Thyroid gland (tissue), 4 donors: ENCODE measurements at regions not wholly inside any gene's neighbourhood (a gene's known extent, or its start where the extent isn't known, plus 50 kb on each side); places are given as distances from the start of the nearest gene placed in this dataset.
"Not testable (repeated sequence)": the region's sequence is repeated elsewhere in the genome, so short reads cannot be mapped to it uniquely, and the experiment has no call there.

Experiments
- DNase-seq, 2 donors: peaks; one replicate each; pipeline ENCODE4 v3.0.0-alpha.2; 2019
- H3K27ac ChIP-seq, 3 donors: fragments of 200-600 bp; sonication (generic); 1 replicate in 2 of 3; 2 replicates in 1 of 3; pipeline ENCODE4 v1.5.1; 2016 to 2019; ENCODE audit warnings: mild to moderate bottlenecking in 1 of 3, moderate library complexity in 1 of 3
- H3K27me3 ChIP-seq: fragments of 200-600 bp; sonication (generic); one replicate; pipeline ENCODE4 v1.5.1; 2019
- H3K36me3 ChIP-seq, 2 donors: fragments of 200-600 bp; sonication (generic); one replicate each; pipeline ENCODE4 v1.5.1; 2016 to 2019
- H3K4me1 ChIP-seq, 2 donors: fragments of 200-600 bp; sonication (generic); one replicate each; pipeline ENCODE4 v1.5.1; 2017 to 2019
- H3K4me3 ChIP-seq, 3 donors: fragments of 200-600 bp; sonication (generic); replicated peaks in 1 of 3; 1 replicate in 2 of 3; 2 replicates in 1 of 3; pipeline ENCODE4 v1.5.1; 2016; ENCODE audit warnings: mild to moderate bottlenecking in 1 of 3
- H3K9me3 ChIP-seq: fragments of 200-600 bp; sonication (generic); one replicate; pipeline ENCODE4 v1.5.1; 2017
- CTCF ChIP-seq, 6 experiments: fragments of 200-600 bp in 3 of 6; fragments of 450-650 bp in 3 of 6; sonication (generic) in 3 of 6; IDR thresholded peaks; one replicate each; pipeline ENCODE4 v1.5.1; 2016 to 2019; ENCODE audit warnings: antibody characterized with exemption in 6 of 6, mild to moderate bottlenecking in 2 of 6, inconsistent platforms in 1 of 6, moderate library complexity in 1 of 6
- POLR2A ChIP-seq, 2 donors: fragments of 450-650 bp; IDR thresholded peaks; one replicate each; pipeline ENCODE4 v1.6.1; 2017; ENCODE audit warnings: antibody characterized with exemption in 2 of 2, mild to moderate bottlenecking in 2 of 2, moderate library complexity in 1 of 2
- WGBS, 2 donors: methylation state at CpG; one replicate each; pipeline ENCODE4 v1.1.5; 2017; 5-methylcytosine and 5-hydroxymethylcytosine counted together
- intact Hi-C: fragments of 100-400 bp; cut with DNase I; formaldehyde crosslinking; loops from one replicate; pipeline ENCODE4 v1.15.1; 2023

DNA sequence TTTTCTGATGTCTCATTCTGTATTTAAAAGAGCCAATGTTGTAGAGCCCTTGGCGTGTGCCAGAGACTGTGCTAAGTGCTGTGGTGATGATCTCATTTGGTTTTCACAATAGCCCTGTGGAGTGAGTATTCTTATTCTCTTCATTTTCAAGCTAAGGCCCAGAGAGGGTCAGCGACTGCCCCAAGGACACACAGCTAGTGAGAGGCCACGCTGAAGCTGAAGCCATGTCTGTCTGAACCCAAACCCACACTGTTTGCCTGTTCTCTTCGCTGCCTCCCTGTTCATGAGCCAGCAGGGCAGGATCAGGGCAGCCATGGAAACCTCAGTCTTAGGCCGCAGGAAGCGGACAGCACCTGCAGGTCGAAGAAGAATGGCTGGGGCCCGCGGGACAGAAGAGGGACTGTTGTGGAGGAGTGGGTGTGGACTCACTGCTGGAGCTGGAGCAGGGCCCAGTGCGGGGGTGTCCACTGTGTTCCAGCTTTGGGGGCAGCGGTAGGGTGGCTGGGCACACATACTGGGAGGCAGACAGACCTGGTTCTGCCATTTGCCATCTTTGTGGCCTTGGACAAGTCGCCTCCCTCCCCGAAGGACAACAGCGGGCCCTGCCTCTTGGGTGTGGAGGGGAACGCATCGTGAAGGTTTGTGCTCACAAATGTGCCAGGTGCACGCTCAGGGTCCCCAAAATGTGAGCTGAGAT, 257.9 kb upstream of the MVB12B start:
- Histone ChIP-seq H3K4me1 (no peaks in the 10 kb centered on the region), H3K27ac (no peak overlapping the region), H3K36me3 (no peaks in the 10 kb centered on the region), H3K9me3 (no peaks in the 10 kb centered on the region), H3K4me3 (no peak overlapping the region), H3K27me3 (no peaks in the 10 kb centered on the region)
- DNase-seq = no peak
- TF ChIP-seq POLR2A (IDR thresholded peaks at IDR 0.05) (no peak), CTCF (IDR thresholded peaks at IDR 0.05) (no peak)
- 85 to 86% methylated on average over 16 to 17 of the region's 17 CpGs for WGBS, 2 donors
- intact Hi-C loops = no loop called here

DNA sequence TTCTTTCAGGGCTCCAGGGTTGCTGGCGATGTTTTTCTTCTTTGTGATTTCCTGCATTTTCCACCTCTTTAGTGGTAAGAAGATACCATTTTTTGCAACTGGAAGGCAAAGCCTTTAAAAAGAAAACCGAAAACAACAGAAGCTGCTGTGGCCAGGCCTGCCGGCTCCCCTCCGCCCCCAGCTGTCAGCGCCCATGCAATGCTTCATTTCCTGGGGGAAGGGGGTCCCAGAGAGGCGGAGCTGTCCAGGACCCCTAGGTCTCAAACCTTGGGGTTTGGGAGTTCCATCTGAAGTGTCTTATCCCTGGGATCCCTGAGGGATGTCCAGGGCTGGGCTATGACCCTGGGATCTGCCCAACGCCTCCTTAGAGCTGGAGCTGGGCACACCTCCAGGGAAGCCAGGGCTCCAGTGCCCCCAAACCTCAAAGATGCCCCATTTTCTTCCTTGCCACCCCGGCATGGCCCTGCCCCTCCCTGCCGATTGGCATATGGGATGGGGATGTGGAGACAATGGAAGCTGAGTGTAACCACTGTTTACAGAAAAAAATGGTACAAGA, 257.2 kb upstream of the MVB12B start:
- no peak overlapping the region for H3K4me3 ChIP-seq
- H3K27me3 ChIP-seq = no peaks in the 10 kb centered on the region
- no peaks in the 10 kb centered on the region for H3K4me1 ChIP-seq
- 55 to 71% methylated on average over 8 to 9 of the region's 9 CpGs for WGBS, 2 donors
- intact Hi-C loops = no loop called here
- H3K9me3 ChIP-seq = no peaks in the 10 kb centered on the region
- no peaks in the 10 kb centered on the region for H3K36me3 ChIP-seq
- H3K27ac ChIP-seq = no peak overlapping the region
- no peak for TF ChIP-seq POLR2A (IDR thresholded peaks at IDR 0.05)
- TF ChIP-seq CTCF (IDR thresholded peaks at IDR 0.05) = no peak
- no peak for DNase-seq

DNA sequence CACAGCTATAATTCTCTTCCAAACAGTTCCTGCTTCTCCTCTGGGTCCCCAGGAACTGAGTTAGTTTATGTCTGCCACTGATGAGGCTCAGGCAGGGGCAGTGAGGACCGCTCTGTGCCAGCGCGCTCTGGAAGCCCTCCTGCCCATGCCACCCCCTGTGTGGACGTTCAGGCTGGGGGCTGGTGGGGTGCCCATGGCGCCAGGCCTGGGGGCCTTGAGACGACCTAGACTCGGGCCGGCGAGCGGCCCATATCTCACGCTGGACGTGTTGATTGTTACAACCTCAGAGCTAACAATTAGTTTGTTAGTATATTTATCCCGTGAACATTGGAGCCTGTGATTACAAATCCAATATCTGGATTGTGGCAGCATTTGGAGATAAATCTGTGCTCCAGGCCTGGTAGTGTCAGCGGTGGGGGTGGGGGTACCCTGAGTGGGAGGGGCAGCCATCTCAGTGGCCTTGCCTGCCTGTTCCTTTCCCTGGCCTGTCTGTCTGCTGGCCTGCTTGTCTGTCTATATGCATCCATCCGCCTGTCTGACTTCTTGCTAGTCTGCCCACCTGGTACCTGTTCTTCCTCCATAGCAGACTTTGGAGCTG, 256.5 kb upstream of the MVB12B start:
- Histone ChIP-seq H3K9me3 (no peaks in the 10 kb centered on the region), H3K36me3 (no peaks in the 10 kb centered on the region), H3K27me3 (no peaks in the 10 kb centered on the region), H3K4me3 (no peak overlapping the region), H3K27ac (no peak overlapping the region), H3K4me1 (no peaks in the 10 kb centered on the region)
- TF ChIP-seq CTCF (IDR thresholded peaks at IDR 0.05) = no peak
- TF ChIP-seq POLR2A (IDR thresholded peaks at IDR 0.05) = no peak
- 82 to 85% methylated on average over 15 of the region's 15 CpGs for WGBS, 2 donors
- intact Hi-C loops = no loop called here
- DNase-seq = no peak

- no peaks in the 10 kb centered on the region for H3K9me3 ChIP-seq
- no peaks in the 10 kb centered on the region for H3K27me3 ChIP-seq
- no peak overlapping the region for H3K4me3 ChIP-seq
- no peak overlapping the region for H3K27ac ChIP-seq
- intact Hi-C loops = no loop called here
- no peak for TF ChIP-seq CTCF (IDR thresholded peaks at IDR 0.05)
- TF ChIP-seq POLR2A (IDR thresholded peaks at IDR 0.05) = no peak
- no peaks in the 10 kb centered on the region for H3K36me3 ChIP-seq
- no peaks in the 10 kb centered on the region for H3K4me1 ChIP-seq
- DNase-seq = no peak
- WGBS, 2 donors = 59 to 60% methylated on average over 8 to 13 of the region's 13 CpGs
Observed at GRCh38 chr9:126071076-126071750, 255.4 kb upstream of the MVB12B start.

DNA sequence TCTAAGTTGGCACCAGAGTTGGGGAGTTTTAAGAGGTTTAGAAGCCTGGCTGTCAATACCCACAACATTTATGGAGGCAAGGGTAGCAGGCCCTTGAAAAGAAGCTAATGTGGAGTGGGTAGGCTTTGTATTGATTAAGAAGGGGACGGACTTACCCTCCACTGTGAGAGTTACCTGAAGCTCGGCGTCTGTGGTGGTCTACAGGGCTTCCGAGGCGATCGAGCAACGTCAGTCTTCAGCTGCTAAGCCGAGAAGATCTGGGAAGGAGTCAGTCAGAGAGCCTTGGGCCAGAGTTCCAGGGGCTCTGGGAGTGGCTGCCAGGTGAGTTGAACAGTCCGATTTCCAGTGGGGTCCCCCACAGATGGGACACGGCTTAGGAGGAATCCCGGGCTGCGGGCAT, 249.0 kb upstream of the MVB12B start:
- H3K36me3 ChIP-seq, H3K27ac ChIP-seq, H3K4me3 ChIP-seq, H3K9me3 ChIP-seq, H3K4me1 ChIP-seq, H3K27me3 ChIP-seq, DNase-seq, intact Hi-C loops: not testable (repeated sequence)
- 85 to 87% methylated on average over 10 to 12 of the region's 12 CpGs for WGBS, 2 donors
